ENCODE measurements at regions not wholly inside any gene's neighbourhood (a gene's known extent, or its start where the extent isn't known, plus 50 kb on each side); places are given as distances from the start of the nearest gene placed in this dataset.

- H3K27ac ChIP-seq (ENCODE audit: low read depth, low read length), result no peak overlapping the region
- no peaks in the 10 kb centered on the region for H3K36me3 ChIP-seq (ENCODE audit: control insufficient read depth, insufficient read depth, low read length)
- no peaks in the 10 kb centered on the region for H3K9me3 ChIP-seq (ENCODE audit: control insufficient read depth, insufficient read depth, low read length)
- no peaks in the 10 kb centered on the region for H3K4me1 ChIP-seq (ENCODE audit: control insufficient read depth, insufficient read depth, low read length)
- no peaks in the 10 kb centered on the region for H3K27me3 ChIP-seq (ENCODE audit: control insufficient read depth, insufficient read depth, low read length)
- H3K4me3 ChIP-seq (ENCODE audit: low read depth, low read length), result no peak overlapping the region
- no peak overlapping the region for H3K9ac ChIP-seq (ENCODE audit: low read depth, low read length)
These were observed 83.6 kb upstream of the AKAP13 start for GRCh38 chr15:85296615-85297402.

GRCh38 chr15:85297537-85297936 lies 82.9 kb upstream of the AKAP13 start:
- Histone ChIP-seq H3K9me3 (ENCODE audit: control insufficient read depth, insufficient read depth, low read length) (no peaks in the 10 kb centered on the region), H3K27me3 (ENCODE audit: control insufficient read depth, insufficient read depth, low read length) (no peaks in the 10 kb centered on the region), H3K4me1 (ENCODE audit: control insufficient read depth, insufficient read depth, low read length) (no peaks in the 10 kb centered on the region), H3K9ac (ENCODE audit: low read depth, low read length) (no peak overlapping the region), H3K4me3 (ENCODE audit: low read depth, low read length) (no peak overlapping the region), H3K36me3 (ENCODE audit: control insufficient read depth, insufficient read depth, low read length) (no peaks in the 10 kb centered on the region), H3K27ac (ENCODE audit: low read depth, low read length) (no peak overlapping the region)

- H3K27me3 ChIP-seq (ENCODE audit: control insufficient read depth, insufficient read depth, low read length), result no peaks in the 10 kb centered on the region
- H3K4me3 ChIP-seq (ENCODE audit: low read depth, low read length), result no peak overlapping the region
- H3K9ac ChIP-seq (ENCODE audit: low read depth, low read length), result no peak overlapping the region
- no peaks in the 10 kb centered on the region for H3K4me1 ChIP-seq (ENCODE audit: control insufficient read depth, insufficient read depth, low read length)
- no peaks in the 10 kb centered on the region for H3K9me3 ChIP-seq (ENCODE audit: control insufficient read depth, insufficient read depth, low read length)
- H3K27ac ChIP-seq (ENCODE audit: low read depth, low read length), result no peak overlapping the region
- H3K36me3 ChIP-seq (ENCODE audit: control insufficient read depth, insufficient read depth, low read length), result no peaks in the 10 kb centered on the region
These were observed 82.0 kb upstream of the AKAP13 start for GRCh38 chr15:85298366-85298765.

- no peaks in the 10 kb centered on the region for H3K27me3 ChIP-seq (ENCODE audit: control insufficient read depth, insufficient read depth, low read length)
- no peak overlapping the region for H3K4me3 ChIP-seq (ENCODE audit: low read depth, low read length)
- H3K9me3 ChIP-seq (ENCODE audit: control insufficient read depth, insufficient read depth, low read length), result no peaks in the 10 kb centered on the region
- H3K4me1 ChIP-seq (ENCODE audit: control insufficient read depth, insufficient read depth, low read length), result no peaks in the 10 kb centered on the region
- H3K36me3 ChIP-seq (ENCODE audit: control insufficient read depth, insufficient read depth, low read length), result no peaks in the 10 kb centered on the region
- no peak overlapping the region for H3K27ac ChIP-seq (ENCODE audit: low read depth, low read length)
- H3K9ac ChIP-seq (ENCODE audit: low read depth, low read length), result no peak overlapping the region
These were observed 81.5 kb upstream of the AKAP13 start for GRCh38 chr15:85298941-85299340.

GRCh38 chr15:85302271-85302670 lies 78.1 kb upstream of the AKAP13 start:
- no peaks in the 10 kb centered on the region for H3K9me3 ChIP-seq (ENCODE audit: control insufficient read depth, insufficient read depth, low read length)
- no peaks in the 10 kb centered on the region for H3K4me1 ChIP-seq (ENCODE audit: control insufficient read depth, insufficient read depth, low read length)
- no peaks in the 10 kb centered on the region for H3K36me3 ChIP-seq (ENCODE audit: control insufficient read depth, insufficient read depth, low read length)
- H3K27me3 ChIP-seq (ENCODE audit: control insufficient read depth, insufficient read depth, low read length), result no peaks in the 10 kb centered on the region
- no peak overlapping the region for H3K27ac ChIP-seq (ENCODE audit: low read depth, low read length)
- H3K9ac ChIP-seq (ENCODE audit: low read depth, low read length), result no peak overlapping the region
- no peak overlapping the region for H3K4me3 ChIP-seq (ENCODE audit: low read depth, low read length)

- Histone ChIP-seq H3K36me3 (ENCODE audit: control insufficient read depth, insufficient read depth, low read length) (no peaks in the 10 kb centered on the region), H3K4me1 (ENCODE audit: control insufficient read depth, insufficient read depth, low read length) (no peaks in the 10 kb centered on the region), H3K9me3 (ENCODE audit: control insufficient read depth, insufficient read depth, low read length) (no peaks in the 10 kb centered on the region), H3K27ac (ENCODE audit: low read depth, low read length) (no peak overlapping the region), H3K9ac (ENCODE audit: low read depth, low read length) (no peak overlapping the region), H3K27me3 (ENCODE audit: control insufficient read depth, insufficient read depth, low read length) (no peaks in the 10 kb centered on the region), H3K4me3 (ENCODE audit: low read depth, low read length) (no peak overlapping the region)
These were observed 75.4 kb upstream of the AKAP13 start for GRCh38 chr15:85305050-85305449.

- no peak overlapping the region for H3K27ac ChIP-seq (ENCODE audit: low read depth, low read length)
- no peak overlapping the region for H3K4me3 ChIP-seq (ENCODE audit: low read depth, low read length)
- no peaks in the 10 kb centered on the region for H3K36me3 ChIP-seq (ENCODE audit: control insufficient read depth, insufficient read depth, low read length)
- no peaks in the 10 kb centered on the region for H3K27me3 ChIP-seq (ENCODE audit: control insufficient read depth, insufficient read depth, low read length)
- no peaks in the 10 kb centered on the region for H3K4me1 ChIP-seq (ENCODE audit: control insufficient read depth, insufficient read depth, low read length)
- no peaks in the 10 kb centered on the region for H3K9me3 ChIP-seq (ENCODE audit: control insufficient read depth, insufficient read depth, low read length)
- no peak overlapping the region for H3K9ac ChIP-seq (ENCODE audit: low read depth, low read length)
These were observed 73.3 kb upstream of the AKAP13 start for GRCh38 chr15:85306946-85307686.

GRCh38 chr15:85307687-85308045 lies 72.7 kb upstream of the AKAP13 start:
- no peaks in the 10 kb centered on the region for H3K36me3 ChIP-seq (ENCODE audit: control insufficient read depth, insufficient read depth, low read length)
- H3K9me3 ChIP-seq (ENCODE audit: control insufficient read depth, insufficient read depth, low read length), result no peaks in the 10 kb centered on the region
- H3K27me3 ChIP-seq (ENCODE audit: control insufficient read depth, insufficient read depth, low read length), result no peaks in the 10 kb centered on the region
- H3K4me1 ChIP-seq (ENCODE audit: control insufficient read depth, insufficient read depth, low read length), result peaks cover 3% of the 10 kb centered on the region
- H3K4me3 ChIP-seq (ENCODE audit: low read depth, low read length), result no peak overlapping the region
- no peak overlapping the region for H3K9ac ChIP-seq (ENCODE audit: low read depth, low read length)
- no peak overlapping the region for H3K27ac ChIP-seq (ENCODE audit: low read depth, low read length)

GRCh38 chr15:85311647-85312046 lies 68.8 kb upstream of the AKAP13 start:
- Histone ChIP-seq H3K27ac (ENCODE audit: low read depth, low read length) (no peak overlapping the region), H3K9me3 (ENCODE audit: control insufficient read depth, insufficient read depth, low read length) (no peaks in the 10 kb centered on the region)

GRCh38 chr15:85312486-85312885 lies 67.9 kb upstream of the AKAP13 start:
- no peaks in the 10 kb centered on the region for H3K36me3 ChIP-seq (ENCODE audit: control insufficient read depth, insufficient read depth, low read length)
- no peak overlapping the region for H3K4me3 ChIP-seq (ENCODE audit: low read depth, low read length)
- no peak overlapping the region for H3K27ac ChIP-seq (ENCODE audit: low read depth, low read length)
- H3K9me3 ChIP-seq (ENCODE audit: control insufficient read depth, insufficient read depth, low read length), result no peaks in the 10 kb centered on the region
- no peak overlapping the region for H3K9ac ChIP-seq (ENCODE audit: low read depth, low read length)
- H3K4me1 ChIP-seq (ENCODE audit: control insufficient read depth, insufficient read depth, low read length), result peaks cover 10% of the 10 kb centered on the region
- H3K27me3 ChIP-seq (ENCODE audit: control insufficient read depth, insufficient read depth, low read length), result no peaks in the 10 kb centered on the region

More at GRCh38 chr15:85311647-85312046, 68.8 kb upstream of the AKAP13 start:
- H3K36me3 ChIP-seq (ENCODE audit: control insufficient read depth, insufficient read depth, low read length), result no peaks in the 10 kb centered on the region
- no peak overlapping the region for H3K4me3 ChIP-seq (ENCODE audit: low read depth, low read length)
- H3K9ac ChIP-seq (ENCODE audit: low read depth, low read length), result no peak overlapping the region
- H3K4me1 ChIP-seq (ENCODE audit: control insufficient read depth, insufficient read depth, low read length), result peaks cover 10% of the 10 kb centered on the region
- H3K27me3 ChIP-seq (ENCODE audit: control insufficient read depth, insufficient read depth, low read length), result no peaks in the 10 kb centered on the region

- Histone ChIP-seq H3K9me3 (ENCODE audit: control insufficient read depth, insufficient read depth, low read length) (no peaks in the 10 kb centered on the region), H3K4me3 (ENCODE audit: low read depth, low read length) (no peak overlapping the region), H3K4me1 (ENCODE audit: control insufficient read depth, insufficient read depth, low read length) (peaks cover 10% of the 10 kb centered on the region), H3K36me3 (ENCODE audit: control insufficient read depth, insufficient read depth, low read length) (no peaks in the 10 kb centered on the region), H3K27ac (ENCODE audit: low read depth, low read length) (no peak overlapping the region), H3K27me3 (ENCODE audit: control insufficient read depth, insufficient read depth, low read length) (no peaks in the 10 kb centered on the region), H3K9ac (ENCODE audit: low read depth, low read length) (no peak overlapping the region)
These were observed 67.5 kb upstream of the AKAP13 start for GRCh38 chr15:85312929-85313331.

Measured in HUES48 (cell line).